NCI-H2081 treated with DMSO at 0.1 percent for 48 hours (cell line): ENCODE measurements at regions not wholly inside any gene's neighbourhood (a gene's known extent, or its start where the extent isn't known, plus 50 kb on each side); places are given as distances from the start of the nearest gene placed in this dataset.

Source experiments
- DNase-seq: peaks from one replicate; lab custom pipeline; 2025; lab: John Stamatoyannopoulos, UW

GRCh38 chr10:27451054-27451453 is 53.0 kb upstream of the RAB18 start:
- no peak for DNase-seq

GRCh38 chr10:27450225-27450624 is 53.9 kb upstream of the RAB18 start:
- DNase-seq, result no peak

- DNase-seq, result no peak
Measured at GRCh38 chr10:27449571-27449970, 54.5 kb upstream of the RAB18 start.

- no peak for DNase-seq
Measured at GRCh38 chr10:27448921-27449320, 55.2 kb upstream of the RAB18 start.

GRCh38 chr10:27447540-27447939 is 56.6 kb upstream of the RAB18 start:
- DNase-seq, result no peak

- no peak for DNase-seq
Measured at GRCh38 chr10:27446091-27446918, 57.8 kb upstream of the RAB18 start.

GRCh38 chr10:27445070-27445469 is 59.0 kb upstream of the RAB18 start:
- DNase-seq, result no peak

- DNase-seq, result no peak
Measured at GRCh38 chr10:27440478-27440877, 63.6 kb upstream of the RAB18 start.

GRCh38 chr10:27440021-27440420 is 64.1 kb upstream of the RAB18 start:
- no peak for DNase-seq

- no peak for DNase-seq
Measured at GRCh38 chr10:27439101-27439500, 65.0 kb upstream of the RAB18 start.

GRCh38 chr10:27437775-27438174 is 66.3 kb upstream of the RAB18 start:
- DNase-seq, result no peak

- DNase-seq, result no peak
Measured at GRCh38 chr10:27436710-27437109, 67.4 kb upstream of the RAB18 start.

- no peak for DNase-seq
Measured at GRCh38 chr10:27433976-27434375, 70.1 kb upstream of the RAB18 start.

- DNase-seq, result no peak
Measured at GRCh38 chr10:27426948-27427467, 77.1 kb upstream of the RAB18 start.

GRCh38 chr10:27413831-27414348 is 90.2 kb upstream of the RAB18 start:
- DNase-seq, result no peak

GRCh38 chr10:27413387-27413786 is 90.7 kb upstream of the RAB18 start:
- no peak for DNase-seq

GRCh38 chr10:27410153-27410552 is 94.0 kb upstream of the RAB18 start:
- DNase-seq, result no peak

- DNase-seq, result no peak
Measured at GRCh38 chr10:27407271-27407670, 96.8 kb upstream of the RAB18 start.

- no peak for DNase-seq
Measured at GRCh38 chr10:27399871-27400270, 104.2 kb upstream of the RAB18 start.

GRCh38 chr10:27393961-27394360 is 110.1 kb upstream of the RAB18 start:
- no peak for DNase-seq

- no peak for DNase-seq
Measured at GRCh38 chr10:27392606-27393005, 111.5 kb upstream of the RAB18 start.

GRCh38 chr10:27391916-27392315 is 112.2 kb upstream of the RAB18 start:
- no peak for DNase-seq

GRCh38 chr10:27391325-27391724 is 112.8 kb upstream of the RAB18 start:
- no peak for DNase-seq

GRCh38 chr10:27390681-27391080 is 113.4 kb upstream of the RAB18 start:
- no peak for DNase-seq
